AG04449 (cell line): ENCODE measurements at regions not wholly inside any gene's neighbourhood (a gene's known extent, or its start where the extent isn't known, plus 50 kb on each side); places are given as distances from the start of the nearest gene placed in this dataset.

ENCODE experiments used
- CTCF ChIA-PET: fragments of 350-600 bp; formaldehyde crosslinking; extraction: SDS; loops from one replicate; lab custom pipeline; 2021; ENCODE audit warnings: antibody characterized with exemption; lab: Yijun Ruan, JAX
- POLR2A ChIA-PET: fragments of 400-600, 350-600 bp; formaldehyde crosslinking; extraction: SDS; loops from one replicate; lab custom pipeline; 2020; ENCODE audit warnings: antibody characterized with exemption, inconsistent platforms; lab: Yijun Ruan, JAX
- DNase-seq: peaks from one replicate; pipeline ENCODE4 v3.0.0-alpha.2; 2010; ENCODE audit warnings: low read depth, low spot score
- H3K4me3 ChIP-seq: 2 replicates; pipeline ENCODE4 v1.5.1; 2011; ENCODE audit warnings: low read depth, mild to moderate bottlenecking, control low read depth, low read length
- TF ChIP-seq, protein P1 (sequence below): IDR thresholded peaks from one replicate; pipeline ENCODE4 v1.5.1; 2011; ENCODE audit warnings: mild to moderate bottlenecking, moderate library complexity, low read length, control low read depth, inconsistent platforms; ENCODE audit not compliant: insufficient read depth; ENCODE audit errors: missing control alignments

DNA sequence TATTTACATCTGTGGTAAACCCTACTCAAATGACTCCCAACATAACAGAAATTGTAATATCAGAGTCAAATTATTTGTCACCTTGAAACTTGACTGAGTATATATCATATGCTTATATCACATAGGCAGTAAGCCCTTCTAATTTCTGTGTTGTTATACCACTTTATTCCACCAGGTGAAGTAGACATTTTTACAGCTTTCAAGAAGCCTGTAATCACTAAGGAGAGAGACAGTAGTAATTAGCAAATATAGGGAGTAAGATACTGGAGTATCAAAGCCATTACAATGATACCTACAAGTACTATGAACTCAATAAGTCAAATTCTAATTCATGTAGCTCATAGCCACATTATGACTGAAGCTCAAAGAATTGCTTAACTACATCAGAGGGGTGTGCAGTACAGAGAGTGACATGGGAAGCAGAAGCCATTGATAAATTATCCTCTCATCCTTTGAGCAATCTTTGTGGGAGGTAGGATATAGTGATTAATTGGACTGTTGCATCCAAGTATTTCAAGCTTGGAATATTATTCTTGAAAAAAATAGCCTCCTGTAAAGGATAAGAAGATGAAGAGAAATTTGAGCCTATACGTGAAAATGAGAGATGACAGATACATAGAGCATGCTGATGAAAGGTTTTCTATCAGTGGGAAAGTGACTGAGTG, 1005.9 kb downstream of the ZPLD1 start:
- ChIA-PET CTCF (interaction anchor here (0.8 to 1.7 kb wide), 9 partner anchors 10 to 56 kb away, joined by 3 to 9 read pairs (median 4); no protein-coding TSS in a partner anchor), POLR2A (no interaction called here)
- no peak overlapping the region for H3K4me3 ChIP-seq
- TF ChIP-seq, protein P1, sequence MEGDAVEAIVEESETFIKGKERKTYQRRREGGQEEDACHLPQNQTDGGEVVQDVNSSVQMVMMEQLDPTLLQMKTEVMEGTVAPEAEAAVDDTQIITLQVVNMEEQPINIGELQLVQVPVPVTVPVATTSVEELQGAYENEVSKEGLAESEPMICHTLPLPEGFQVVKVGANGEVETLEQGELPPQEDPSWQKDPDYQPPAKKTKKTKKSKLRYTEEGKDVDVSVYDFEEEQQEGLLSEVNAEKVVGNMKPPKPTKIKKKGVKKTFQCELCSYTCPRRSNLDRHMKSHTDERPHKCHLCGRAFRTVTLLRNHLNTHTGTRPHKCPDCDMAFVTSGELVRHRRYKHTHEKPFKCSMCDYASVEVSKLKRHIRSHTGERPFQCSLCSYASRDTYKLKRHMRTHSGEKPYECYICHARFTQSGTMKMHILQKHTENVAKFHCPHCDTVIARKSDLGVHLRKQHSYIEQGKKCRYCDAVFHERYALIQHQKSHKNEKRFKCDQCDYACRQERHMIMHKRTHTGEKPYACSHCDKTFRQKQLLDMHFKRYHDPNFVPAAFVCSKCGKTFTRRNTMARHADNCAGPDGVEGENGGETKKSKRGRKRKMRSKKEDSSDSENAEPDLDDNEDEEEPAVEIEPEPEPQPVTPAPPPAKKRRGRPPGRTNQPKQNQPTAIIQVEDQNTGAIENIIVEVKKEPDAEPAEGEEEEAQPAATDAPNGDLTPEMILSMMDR = no peak
- no peak for DNase-seq

DNA sequence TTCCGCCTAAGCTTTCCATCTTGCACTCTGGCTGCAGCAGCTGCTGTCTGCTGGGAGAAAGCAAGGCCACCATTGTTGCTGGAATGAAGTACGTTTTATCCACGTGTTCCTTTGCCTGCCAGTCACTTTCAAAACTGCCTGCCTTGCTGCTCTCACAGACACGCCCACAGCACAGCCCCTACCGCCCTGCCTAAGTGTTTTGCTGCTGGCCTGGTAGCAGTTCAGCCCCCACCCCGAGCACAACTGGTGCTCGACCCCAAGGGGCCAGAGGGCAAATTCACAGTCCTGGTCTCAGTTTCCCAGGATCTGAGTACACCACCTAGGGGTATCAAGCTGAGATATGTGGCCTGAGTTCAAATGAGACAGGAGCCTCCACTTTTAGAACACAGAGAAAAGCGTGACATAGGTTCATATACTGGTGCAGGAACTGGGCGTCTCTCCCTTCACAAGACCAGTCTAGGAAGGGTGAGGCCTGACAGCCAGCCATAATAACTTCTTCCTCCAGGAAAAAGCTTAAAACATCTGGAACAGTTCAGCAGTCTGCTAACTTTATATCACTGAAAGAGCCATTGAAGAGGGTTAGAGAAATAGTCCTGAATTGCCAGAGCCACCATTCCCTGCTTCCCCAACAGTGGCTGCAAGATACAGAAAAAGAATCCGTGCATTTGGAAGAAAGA, 1012.3 kb downstream of the ZPLD1 start:
- ChIA-PET POLR2A (no interaction called here), CTCF (no interaction called here)
- no peak for DNase-seq
- TF ChIP-seq, protein P1 = no peak
- no peak overlapping the region for H3K4me3 ChIP-seq

DNA sequence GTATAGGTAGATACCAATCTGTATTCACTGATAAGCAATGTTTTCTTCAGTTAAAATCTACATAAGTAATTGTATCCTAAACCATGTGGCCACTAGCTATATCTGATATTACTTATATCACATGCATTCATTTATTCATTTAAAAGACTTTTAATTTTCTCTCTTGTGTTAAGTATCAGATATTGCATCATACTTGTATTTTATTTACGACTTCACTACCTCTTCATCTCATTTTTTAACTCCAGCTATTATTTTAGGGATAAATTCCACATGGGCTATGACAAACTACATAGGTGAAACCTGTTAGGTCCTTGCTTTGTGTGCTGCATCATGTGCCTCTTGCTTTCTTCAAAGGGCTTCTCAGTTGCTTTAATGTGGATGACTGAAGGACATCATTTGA, 1018.3 kb downstream of the ZPLD1 start:
- H3K4me3 ChIP-seq = no peak overlapping the region
- TF ChIP-seq, protein P1 = no peak
- CTCF ChIA-PET = no interaction called here
- POLR2A ChIA-PET = no interaction called here
- no peak for DNase-seq

DNA sequence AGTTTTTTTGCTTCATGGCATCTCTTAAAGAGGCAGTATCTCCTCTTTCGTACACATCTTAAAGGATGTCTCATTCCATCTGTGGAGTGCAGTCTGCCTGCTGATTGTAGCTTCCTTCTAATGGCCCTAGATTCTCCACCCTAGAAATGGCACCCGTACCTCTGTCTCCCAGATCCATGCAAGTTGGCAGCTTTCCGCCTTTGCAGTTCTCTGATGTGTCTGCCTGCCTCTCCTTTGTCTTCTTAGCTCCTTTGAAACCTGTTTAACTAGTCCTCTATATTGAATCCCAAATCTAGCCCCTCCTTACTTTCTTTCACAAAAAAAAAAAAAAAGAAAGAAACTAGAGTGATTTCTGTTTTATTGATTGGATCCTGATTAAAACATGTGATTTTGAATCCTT, 1025.0 kb downstream of the ZPLD1 start:
- POLR2A ChIA-PET = no interaction called here
- TF ChIP-seq, protein P1 = no peak
- CTCF ChIA-PET = no interaction called here
- no peak for DNase-seq
- H3K4me3 ChIP-seq = no peak overlapping the region

DNA sequence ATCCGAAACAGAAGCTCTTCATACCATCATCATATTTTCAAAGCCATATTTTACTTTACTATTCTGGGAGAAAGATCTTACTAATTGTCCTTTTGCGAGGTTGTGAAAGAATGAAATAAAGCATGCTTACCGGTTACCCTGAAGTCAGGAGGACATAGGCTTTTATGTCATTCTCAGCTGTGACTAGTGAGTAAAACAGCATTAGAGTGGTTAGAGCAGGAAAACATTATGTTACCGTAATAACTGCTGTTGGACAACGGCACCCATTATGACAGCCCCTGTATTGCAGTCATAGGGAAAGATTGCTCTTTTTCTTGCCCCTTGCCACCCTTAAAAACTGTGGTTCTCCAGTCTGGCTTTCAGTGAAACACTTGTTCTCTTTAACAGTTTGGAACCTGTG, 1035.7 kb downstream of the ZPLD1 start:
- TF ChIP-seq, protein P1 = no peak
- H3K4me3 ChIP-seq = no peak overlapping the region
- no peak for DNase-seq
- ChIA-PET POLR2A (no interaction called here), CTCF (no interaction called here)

DNA sequence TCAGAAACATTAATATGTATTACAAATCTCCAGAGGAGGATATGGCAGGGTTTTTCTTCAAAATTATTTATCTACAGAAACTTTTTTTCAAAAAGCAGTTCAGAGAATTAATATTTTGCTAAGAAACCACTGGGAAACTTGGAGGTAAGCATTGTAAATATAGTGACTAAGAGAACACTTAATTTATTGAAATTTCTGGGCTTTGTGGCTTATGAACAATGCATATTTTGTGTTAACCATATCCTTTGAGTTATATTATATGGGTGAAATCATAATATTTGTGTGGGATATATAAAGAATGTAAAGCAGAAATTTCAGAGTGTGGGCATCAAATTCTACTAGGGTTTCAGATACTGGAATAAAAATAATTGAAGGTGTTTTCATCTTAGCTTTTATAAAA, 1059.2 kb downstream of the ZPLD1 start:
- TF ChIP-seq, protein P1 = no peak
- CTCF ChIA-PET = interaction anchor here (0.9 kb wide), 1 partner anchor 208 kb away, joined by 3 read pairs; no protein-coding TSS in a partner anchor
- no peak overlapping the region for H3K4me3 ChIP-seq
- no peak for DNase-seq
- POLR2A ChIA-PET = no interaction called here
